A549 (cell line): ENCODE measurements at regions not wholly inside any gene's neighbourhood (a gene's known extent, or its start where the extent isn't known, plus 50 kb on each side); places are given as distances from the start of the nearest gene placed in this dataset.

Source experiments
- CBX8 ChIP-seq: fragments of 200-600 bp; sonication (generic); IDR thresholded peaks from 2 replicates; pipeline ENCODE4 v1.6.1; 2016
- CEBPB ChIP-seq, 2 experiments: fragments of >200 bp in 1 of 2; sonication (Bioruptor Twin) in 1 of 2; formaldehyde crosslinking in 1 of 2; IDR thresholded peaks; 2 replicates each; pipeline ENCODE4 v1.6.1; 2012 to 2016
- ESRRA ChIP-seq: fragments of 150-350 bp; IDR thresholded peaks from 2 replicates; pipeline ENCODE4 v1.6.1; 2014; ENCODE audit warnings: mild to moderate bottlenecking, low read length, borderline replicate concordance
- HOXA7 ChIP-seq: fragments of 250-450 bp; sonication (Bioruptor Pico); IDR thresholded peaks from 2 replicates; pipeline ENCODE4 v1.5.0; 2020; ENCODE audit warnings: mild to moderate bottlenecking, moderate library complexity
- RAD21 ChIP-seq, 2 experiments: fragments of >200 bp in 1 of 2; sonication (Bioruptor Twin) in 1 of 2; formaldehyde crosslinking in 1 of 2; IDR thresholded peaks in 1 of 2; conservative IDR thresholded peaks in 1 of 2; 2 replicates in 1 of 2; 3 replicates in 1 of 2; pipeline ENCODE4 v1.6.1; 2012 to 2018; ENCODE audit warnings: inconsistent platforms in 1 of 2
- SMC3 ChIP-seq: fragments of >200 bp; sonication (Bioruptor Twin); formaldehyde crosslinking; IDR thresholded peaks from 3 replicates; pipeline ENCODE4 v1.6.1; 2018; ENCODE audit warnings: inconsistent platforms
- TF ChIP-seq, protein P1 (sequence below): fragments of >200 bp; sonication (Bioruptor Twin); formaldehyde crosslinking; IDR thresholded peaks from 3 replicates; pipeline ENCODE4 v1.5.1; 2016
- TF ChIP-seq, protein P2 (sequence below): fragments of 450-650 bp; IDR thresholded peaks from 2 replicates; pipeline ENCODE4 v1.6.1; 2014; ENCODE audit warnings: antibody characterized with exemption

DNA sequence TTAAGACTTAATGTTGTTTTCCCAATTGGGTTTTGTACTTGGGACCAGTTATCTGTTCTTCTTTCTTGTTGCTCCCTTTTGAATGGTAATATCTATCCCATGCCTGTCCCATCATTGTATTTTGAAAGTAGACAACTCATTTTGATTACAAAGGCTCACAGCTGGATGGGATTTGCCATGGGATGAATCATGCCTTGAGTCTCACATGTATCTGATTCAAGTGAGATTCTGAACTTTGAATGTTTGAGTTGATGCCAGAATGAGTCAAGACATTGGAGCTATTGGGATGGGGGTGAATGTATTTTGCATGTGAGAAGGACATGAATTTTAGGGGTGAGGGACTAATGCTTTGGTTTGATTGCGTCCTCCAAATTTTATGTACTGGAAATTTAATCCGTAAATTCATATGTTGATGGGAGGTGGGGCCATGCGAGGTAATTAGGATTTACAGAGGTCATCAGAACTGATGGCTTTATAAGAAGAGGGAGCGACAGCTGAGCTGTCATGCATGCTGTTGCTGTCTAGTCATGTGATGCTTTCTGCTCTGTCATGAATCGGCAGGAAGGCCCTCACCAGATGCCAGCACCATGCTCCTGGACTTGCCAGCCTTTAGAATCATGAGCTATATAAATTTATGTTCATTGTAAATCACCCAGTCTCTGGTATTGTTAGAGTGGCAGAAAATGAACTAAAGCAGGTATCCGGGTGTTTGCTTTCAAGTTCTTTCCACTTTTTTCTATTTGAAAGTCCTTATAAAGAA, 741.3 kb upstream of the RAB6C start:
- TF ChIP-seq CEBPB (IDR thresholded peaks at IDR 0.05) (no peak), HOXA7 (no peak), SMC3 (no peak), CBX8 (no peak), RAD21 (conservative IDR thresholded peaks at IDR 0.05 in 1 of 2, IDR thresholded peaks at IDR 0.05 in 1 of 2) (no peak), ESRRA (no peak)
- TF ChIP-seq, protein P1, sequence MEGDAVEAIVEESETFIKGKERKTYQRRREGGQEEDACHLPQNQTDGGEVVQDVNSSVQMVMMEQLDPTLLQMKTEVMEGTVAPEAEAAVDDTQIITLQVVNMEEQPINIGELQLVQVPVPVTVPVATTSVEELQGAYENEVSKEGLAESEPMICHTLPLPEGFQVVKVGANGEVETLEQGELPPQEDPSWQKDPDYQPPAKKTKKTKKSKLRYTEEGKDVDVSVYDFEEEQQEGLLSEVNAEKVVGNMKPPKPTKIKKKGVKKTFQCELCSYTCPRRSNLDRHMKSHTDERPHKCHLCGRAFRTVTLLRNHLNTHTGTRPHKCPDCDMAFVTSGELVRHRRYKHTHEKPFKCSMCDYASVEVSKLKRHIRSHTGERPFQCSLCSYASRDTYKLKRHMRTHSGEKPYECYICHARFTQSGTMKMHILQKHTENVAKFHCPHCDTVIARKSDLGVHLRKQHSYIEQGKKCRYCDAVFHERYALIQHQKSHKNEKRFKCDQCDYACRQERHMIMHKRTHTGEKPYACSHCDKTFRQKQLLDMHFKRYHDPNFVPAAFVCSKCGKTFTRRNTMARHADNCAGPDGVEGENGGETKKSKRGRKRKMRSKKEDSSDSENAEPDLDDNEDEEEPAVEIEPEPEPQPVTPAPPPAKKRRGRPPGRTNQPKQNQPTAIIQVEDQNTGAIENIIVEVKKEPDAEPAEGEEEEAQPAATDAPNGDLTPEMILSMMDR, result no peak
- TF ChIP-seq, protein P2, sequence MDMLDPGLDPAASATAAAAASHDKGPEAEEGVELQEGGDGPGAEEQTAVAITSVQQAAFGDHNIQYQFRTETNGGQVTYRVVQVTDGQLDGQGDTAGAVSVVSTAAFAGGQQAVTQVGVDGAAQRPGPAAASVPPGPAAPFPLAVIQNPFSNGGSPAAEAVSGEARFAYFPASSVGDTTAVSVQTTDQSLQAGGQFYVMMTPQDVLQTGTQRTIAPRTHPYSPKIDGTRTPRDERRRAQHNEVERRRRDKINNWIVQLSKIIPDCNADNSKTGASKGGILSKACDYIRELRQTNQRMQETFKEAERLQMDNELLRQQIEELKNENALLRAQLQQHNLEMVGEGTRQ, result no peak
